ENCODE measurements at regions not wholly inside any gene's neighbourhood (a gene's known extent, or its start where the extent isn't known, plus 50 kb on each side); places are given as distances from the start of the nearest gene placed in this dataset.

- DNase-seq (ENCODE audit: low read depth, low spot score): no peak
Observed at GRCh38 chr1:17904290-17904689, 149.2 kb downstream of the ACTL8 start.

- no peak for DNase-seq (ENCODE audit: low read depth, low spot score)
Observed at GRCh38 chr1:17907999-17908398, 152.9 kb downstream of the ACTL8 start.

- no peak for DNase-seq (ENCODE audit: low read depth, low spot score)
Observed at GRCh38 chr1:17908945-17909344, 153.8 kb downstream of the ACTL8 start.

GRCh38 chr1:17909634-17910033 lies 154.5 kb downstream of the ACTL8 start:
- no peak for DNase-seq (ENCODE audit: low read depth, low spot score)

GRCh38 chr1:17911791-17912190 lies 156.7 kb downstream of the ACTL8 start:
- DNase-seq (ENCODE audit: low read depth, low spot score): no peak

- no peak for DNase-seq (ENCODE audit: low read depth, low spot score)
Observed at GRCh38 chr1:17912491-17912890, 157.4 kb downstream of the ACTL8 start.

- no peak for DNase-seq (ENCODE audit: low read depth, low spot score)
Observed at GRCh38 chr1:17913326-17914115, 158.4 kb downstream of the ACTL8 start.

- no peak for DNase-seq (ENCODE audit: low read depth, low spot score)
Observed at GRCh38 chr1:17914131-17914530, 159.0 kb downstream of the ACTL8 start.

- DNase-seq (ENCODE audit: low read depth, low spot score): no peak
Observed at GRCh38 chr1:17914987-17915386, 159.9 kb downstream of the ACTL8 start.

GRCh38 chr1:17915511-17916197 lies 160.5 kb downstream of the ACTL8 start:
- DNase-seq (ENCODE audit: low read depth, low spot score): no peak

GRCh38 chr1:17916702-17917101 lies 161.6 kb downstream of the ACTL8 start:
- DNase-seq (ENCODE audit: low read depth, low spot score): no peak

GRCh38 chr1:17919525-17920439 lies 164.6 kb downstream of the ACTL8 start:
- DNase-seq (ENCODE audit: low read depth, low spot score): no peak

GRCh38 chr1:17920881-17921640 lies 165.9 kb downstream of the ACTL8 start:
- DNase-seq (ENCODE audit: low read depth, low spot score): no peak

- no peak for DNase-seq (ENCODE audit: low read depth, low spot score)
Observed at GRCh38 chr1:17922833-17923232, 167.7 kb downstream of the ACTL8 start.

GRCh38 chr1:17923666-17924065 lies 168.5 kb downstream of the ACTL8 start:
- no peak for DNase-seq (ENCODE audit: low read depth, low spot score)

- DNase-seq (ENCODE audit: low read depth, low spot score): no peak
Observed at GRCh38 chr1:17924578-17924977, 169.4 kb downstream of the ACTL8 start.

GRCh38 chr1:17925290-17926237 lies 170.4 kb downstream of the ACTL8 start:
- no peak for DNase-seq (ENCODE audit: low read depth, low spot score)

- DNase-seq (ENCODE audit: low read depth, low spot score): no peak
Observed at GRCh38 chr1:17926906-17927305, 171.8 kb downstream of the ACTL8 start.

GRCh38 chr1:17927952-17928351 lies 172.8 kb downstream of the ACTL8 start:
- no peak for DNase-seq (ENCODE audit: low read depth, low spot score)

GRCh38 chr1:17929224-17929623 lies 174.1 kb downstream of the ACTL8 start:
- DNase-seq (ENCODE audit: low read depth, low spot score): no peak

All from iPS DF 19.7 (cell line).